Fibroblast of lung (primary cell): ENCODE measurements at regions not wholly inside any gene's neighbourhood (a gene's known extent, or its start where the extent isn't known, plus 50 kb on each side); places are given as distances from the start of the nearest gene placed in this dataset.

Experiments
- EZH2 ChIP-seq: IDR thresholded peaks from 2 replicates; pipeline ENCODE4 v1.5.1; 2012; ENCODE audit warnings: low read length, control low read depth, mild to moderate bottlenecking; ENCODE audit errors: missing control alignments
- TF ChIP-seq, protein P1 (sequence below), 2 donors: IDR thresholded peaks in 1 of 2; conservative IDR thresholded peaks in 1 of 2; 1 replicate in 1 of 2; 2 replicates in 1 of 2; pipeline ENCODE4 v1.5.1; 2011 to 2012; ENCODE audit warnings: low read length in 2 of 2, control low read depth in 1 of 2, inconsistent platforms in 1 of 2, low read depth in 1 of 2, mild to moderate bottlenecking in 1 of 2

DNA sequence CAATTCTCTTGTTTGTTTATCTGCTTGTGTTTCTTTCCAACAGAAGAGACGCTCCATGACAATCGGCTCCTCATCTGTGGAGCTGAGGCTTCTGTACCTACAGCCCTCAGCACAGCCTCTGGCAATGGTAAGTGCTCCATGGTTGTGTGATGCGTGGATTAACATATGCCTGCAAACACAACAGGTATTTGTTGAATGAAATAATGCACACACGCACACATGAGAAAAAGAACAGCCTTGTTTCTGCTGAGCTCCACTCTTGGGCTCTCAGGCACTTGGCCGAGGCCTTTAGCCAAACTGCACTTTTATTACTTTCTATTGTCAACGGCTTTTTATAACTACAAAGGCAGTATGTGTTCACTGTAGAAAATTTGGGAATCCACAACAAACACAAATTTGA, 120.4 kb upstream of the TMCC3 start:
- TF ChIP-seq, protein P1, sequence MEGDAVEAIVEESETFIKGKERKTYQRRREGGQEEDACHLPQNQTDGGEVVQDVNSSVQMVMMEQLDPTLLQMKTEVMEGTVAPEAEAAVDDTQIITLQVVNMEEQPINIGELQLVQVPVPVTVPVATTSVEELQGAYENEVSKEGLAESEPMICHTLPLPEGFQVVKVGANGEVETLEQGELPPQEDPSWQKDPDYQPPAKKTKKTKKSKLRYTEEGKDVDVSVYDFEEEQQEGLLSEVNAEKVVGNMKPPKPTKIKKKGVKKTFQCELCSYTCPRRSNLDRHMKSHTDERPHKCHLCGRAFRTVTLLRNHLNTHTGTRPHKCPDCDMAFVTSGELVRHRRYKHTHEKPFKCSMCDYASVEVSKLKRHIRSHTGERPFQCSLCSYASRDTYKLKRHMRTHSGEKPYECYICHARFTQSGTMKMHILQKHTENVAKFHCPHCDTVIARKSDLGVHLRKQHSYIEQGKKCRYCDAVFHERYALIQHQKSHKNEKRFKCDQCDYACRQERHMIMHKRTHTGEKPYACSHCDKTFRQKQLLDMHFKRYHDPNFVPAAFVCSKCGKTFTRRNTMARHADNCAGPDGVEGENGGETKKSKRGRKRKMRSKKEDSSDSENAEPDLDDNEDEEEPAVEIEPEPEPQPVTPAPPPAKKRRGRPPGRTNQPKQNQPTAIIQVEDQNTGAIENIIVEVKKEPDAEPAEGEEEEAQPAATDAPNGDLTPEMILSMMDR (conservative IDR thresholded peaks at IDR 0.05 in 1 of 2, IDR thresholded peaks at IDR 0.05 in 1 of 2; ENCODE audit: low read depth in 1 of 2, low read length in 2 of 2) = no peak
- no peak for TF ChIP-seq EZH2
